Pancreas (tissue), 10 donors: ENCODE measurements at regions not wholly inside any gene's neighbourhood (a gene's known extent, or its start where the extent isn't known, plus 50 kb on each side); places are given as distances from the start of the nearest gene placed in this dataset.

Source experiments
- ATAC-seq, 4 donors: fragments of 200-7000 bp; cut with Tn5 transposase; one replicate each; pipeline versions ENCODE4 v1.8.0 to v1.9.1; 2020; ENCODE audit warnings: mild to moderate bottlenecking in 4 of 4, moderate library complexity in 4 of 4
- DNase-seq, 6 donors: peaks; one replicate each; pipeline ENCODE4 v3.0.0-alpha.2; 2020
- FAIRE-seq: peaks from 2 replicates; lab custom pipeline; 2012; peaks lifted over from hg19 to GRCh38; lab: Jason Lieb, UNC
- H3K27ac ChIP-seq, 4 donors: fragments of 200-600 bp; sonication (generic); 1 replicate in 3 of 4; 2 replicates in 1 of 4; pipeline versions ENCODE4 v1.5.0 to v1.8.0; 2020
- H3K27me3 ChIP-seq, 4 donors: fragments of 200-600 bp; one replicate each; pipeline ENCODE4 v1.8.0; 2021
- H3K36me3 ChIP-seq, 3 donors: fragments of 200-600 bp; sonication (generic) in 1 of 3; one replicate each; pipeline versions ENCODE4 v1.5.0 to v1.8.0; 2020 to 2021
- H3K4me1 ChIP-seq, 3 donors: fragments of 200-600 bp; one replicate each; pipeline ENCODE4 v1.8.0; 2021
- H3K4me3 ChIP-seq, 4 donors: fragments of 200-600 bp; sonication (generic) in 2 of 4; one replicate each; pipeline versions ENCODE4 v1.5.0 to v1.8.0; 2020 to 2021
- H3K9me3 ChIP-seq, 4 donors: fragments of 200-600 bp; one replicate each; pipeline ENCODE4 v1.8.0; 2021
- CTCF ChIP-seq, 4 donors: fragments of 200-600 bp; sonication (generic) in 3 of 4; IDR thresholded peaks; one replicate each; pipeline versions ENCODE4 v1.5.0 to v1.8.0; 2021; ENCODE audit warnings: antibody characterized with exemption in 4 of 4
- WGBS, 2 donors: extraction: QIAGEN DNeasy Blood & Tissue Kit; methylation state at CpG; one replicate each; pipeline ENCODE4 v1.1.7; 2013; 5-methylcytosine and 5-hydroxymethylcytosine counted together
- intact Hi-C, 3 donors: fragments of 100-400 bp; cut with DNase I; formaldehyde crosslinking; loops; one replicate each; pipeline versions ENCODE4 v1.11.1 to v1.14.2; 2022
- donor health status: healthy with polysubstance abuse.
- donor health status: DM: no; HTN: no; CAD: no; lungs with moderate emphysema.
- donor health status: DM: no; HTN: no; CAD: no.
- donor health status: control.
- donor health status: control.
- donor health status: Bipolar disorder and iron deficiency.
- donor health status: DM: yes; HTN: yes; CAD: no.
- donor health status: DM: no; HTN: no; CAD: no.
- donor health status: DM: no; HTN: no; CAD: no.
- donor health status: DM: yes; HTN: yes; CAD: no.

DNA sequence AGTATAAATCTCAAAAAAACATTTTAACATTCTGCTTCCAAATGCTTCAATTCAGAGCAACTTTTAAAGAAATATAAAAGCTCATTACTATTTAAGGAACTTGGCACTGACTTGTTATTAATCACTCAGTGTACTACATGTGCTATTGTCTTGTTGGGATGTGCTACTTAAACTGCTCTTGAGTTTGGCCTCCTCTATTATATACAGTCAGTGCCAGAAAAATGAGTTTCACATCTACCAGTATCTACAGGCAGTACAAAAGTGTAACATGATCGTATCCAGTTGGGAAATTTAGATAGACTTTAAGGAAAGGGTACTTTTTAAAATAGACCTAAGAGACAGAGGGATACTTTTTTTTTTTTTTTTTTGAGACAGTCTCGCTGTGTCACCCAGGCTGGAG, 627.3 kb upstream of the SLC35B3 start:
- Histone ChIP-seq H3K27me3 (no peaks in the 10 kb centered on the region), H3K4me3 (no peak overlapping the region), H3K9me3 (no peaks in the 10 kb centered on the region), H3K4me1 (no peaks in the 10 kb centered on the region), H3K36me3 (no peaks in the 10 kb centered on the region), H3K27ac (no peak overlapping the region)
- DNase-seq (no peak), ATAC-seq (no peak), FAIRE-seq (no peak)
- no peak for TF ChIP-seq CTCF (IDR thresholded peaks at IDR 0.05)
- WGBS, 2 donors, result 58 to 71% methylated on average over 1 to 2 of the region's 2 CpGs
- intact Hi-C loops, result no loop called here

GRCh38 chr6:9057937-9058336, 622.6 kb upstream of the SLC35B3 start:
- Histone ChIP-seq H3K27ac (no peak overlapping the region), H3K4me1 (no peaks in the 10 kb centered on the region), H3K9me3 (no peaks in the 10 kb centered on the region), H3K36me3 (no peaks in the 10 kb centered on the region), H3K4me3 (no peak overlapping the region), H3K27me3 (no peaks in the 10 kb centered on the region)
- no peak for TF ChIP-seq CTCF (IDR thresholded peaks at IDR 0.05)
- DNase-seq (no peak), ATAC-seq (no peak), FAIRE-seq (no peak)
- intact Hi-C loops, result no loop called here
- 57 to 71% methylated on average over 2 of the region's 2 CpGs for WGBS, 2 donors

GRCh38 chr6:9056556-9056955, 621.2 kb upstream of the SLC35B3 start:
- H3K27me3 ChIP-seq, result no peaks in the 10 kb centered on the region
- H3K27ac ChIP-seq, result no peak overlapping the region
- DNase-seq (no peak), FAIRE-seq (no peak), ATAC-seq (no peak)
- H3K9me3 ChIP-seq, result no peaks in the 10 kb centered on the region
- intact Hi-C loops, result no loop called here
- no peaks in the 10 kb centered on the region for H3K36me3 ChIP-seq
- WGBS, 2 donors, result 45 to 53% methylated on average over 2 of the region's 2 CpGs
- TF ChIP-seq CTCF (IDR thresholded peaks at IDR 0.05), result no peak
- H3K4me3 ChIP-seq, result no peak overlapping the region
- H3K4me1 ChIP-seq, result no peaks in the 10 kb centered on the region

DNA sequence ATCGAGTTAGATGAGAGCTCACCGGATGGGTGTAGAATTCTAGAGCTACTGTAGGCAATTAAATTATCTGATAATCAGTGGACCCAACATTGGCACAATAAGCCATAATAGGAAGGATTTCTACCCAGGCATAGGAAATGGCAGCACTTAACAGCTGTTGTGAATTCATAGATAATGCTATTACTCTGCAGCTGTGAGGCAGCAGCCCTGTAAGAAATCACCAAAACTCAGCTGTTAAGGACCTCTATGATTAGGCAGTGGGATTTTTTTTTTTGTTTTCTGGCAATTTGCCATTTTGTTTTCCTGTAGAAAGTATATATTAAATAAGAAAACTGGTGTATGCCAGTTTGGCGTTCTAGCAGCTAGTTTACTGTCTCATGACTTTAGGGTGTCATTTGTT, 609.1 kb upstream of the SLC35B3 start:
- Histone ChIP-seq H3K4me1 (no peaks in the 10 kb centered on the region), H3K27ac (no peak overlapping the region), H3K9me3 (no peaks in the 10 kb centered on the region), H3K27me3 (no peaks in the 10 kb centered on the region), H3K36me3 (no peaks in the 10 kb centered on the region), H3K4me3 (no peak overlapping the region)
- DNase-seq, result no peak
- no peak for FAIRE-seq
- ATAC-seq, result no peak
- WGBS, 2 donors, result 73 to 83% methylated on average over 3 of the region's 3 CpGs
- intact Hi-C loops, result no loop called here
- TF ChIP-seq CTCF (IDR thresholded peaks at IDR 0.05), result no peak

- no peaks in the 10 kb centered on the region for H3K4me1 ChIP-seq
- H3K36me3 ChIP-seq, result no peaks in the 10 kb centered on the region
- 93 to 96% methylated on average over 36 of the region's 36 CpGs for WGBS, 2 donors
- no peak for TF ChIP-seq CTCF (IDR thresholded peaks at IDR 0.05)
- intact Hi-C loops, result no loop called here
- no peaks in the 10 kb centered on the region for H3K9me3 ChIP-seq
- no peaks in the 10 kb centered on the region for H3K27me3 ChIP-seq
- FAIRE-seq (no peak), DNase-seq (peak in 1 of 6 donors; percentile 48), ATAC-seq (no peak)
- no peak overlapping the region for H3K4me3 ChIP-seq
- no peak overlapping the region for H3K27ac ChIP-seq
Observed at GRCh38 chr6:9040718-9041117, 605.4 kb upstream of the SLC35B3 start.
